OCI-LY7 (cell line): ENCODE measurements at regions not wholly inside any gene's neighbourhood (a gene's known extent, or its start where the extent isn't known, plus 50 kb on each side); places are given as distances from the start of the nearest gene placed in this dataset.

Experiments used
- EZH2phosphoT487 ChIP-seq: fragments of 200-600 bp; sonication (generic); IDR thresholded peaks from 2 replicates; pipeline ENCODE4 v1.6.1; 2018; ENCODE audit warnings: low read depth, borderline replicate concordance, mild to moderate bottlenecking, mixed run types, antibody characterized with exemption, low read length, moderate library complexity, mixed read lengths
- TF ChIP-seq, protein P1 (sequence below): fragments of 200-600 bp; sonication (generic); conservative IDR thresholded peaks from 2 replicates; pipeline ENCODE4 v1.5.1; 2014; ENCODE audit warnings: mild to moderate bottlenecking, antibody characterized with exemption, low read length, moderate library complexity, mixed read lengths

DNA sequence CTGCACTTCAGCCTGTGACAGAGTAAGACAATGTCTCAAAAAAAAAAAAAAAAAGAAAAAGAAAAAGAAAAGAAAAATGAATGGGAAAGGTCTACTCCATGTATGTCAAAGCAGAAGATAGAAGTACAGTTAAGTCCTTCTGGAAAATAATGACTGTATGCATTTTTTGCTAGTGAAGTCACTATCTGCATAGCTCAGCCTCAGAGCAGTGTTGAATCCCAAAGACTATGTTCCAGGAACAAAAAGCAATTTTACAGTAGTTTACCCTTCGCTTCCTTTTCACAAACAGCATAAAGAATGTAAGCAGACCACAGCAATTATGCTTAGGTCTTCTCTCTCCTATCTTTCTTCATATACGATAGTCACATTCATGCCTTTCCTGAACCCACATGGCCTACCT, 497.4 kb downstream of the CMPK2 start:
- TF ChIP-seq, protein P1, sequence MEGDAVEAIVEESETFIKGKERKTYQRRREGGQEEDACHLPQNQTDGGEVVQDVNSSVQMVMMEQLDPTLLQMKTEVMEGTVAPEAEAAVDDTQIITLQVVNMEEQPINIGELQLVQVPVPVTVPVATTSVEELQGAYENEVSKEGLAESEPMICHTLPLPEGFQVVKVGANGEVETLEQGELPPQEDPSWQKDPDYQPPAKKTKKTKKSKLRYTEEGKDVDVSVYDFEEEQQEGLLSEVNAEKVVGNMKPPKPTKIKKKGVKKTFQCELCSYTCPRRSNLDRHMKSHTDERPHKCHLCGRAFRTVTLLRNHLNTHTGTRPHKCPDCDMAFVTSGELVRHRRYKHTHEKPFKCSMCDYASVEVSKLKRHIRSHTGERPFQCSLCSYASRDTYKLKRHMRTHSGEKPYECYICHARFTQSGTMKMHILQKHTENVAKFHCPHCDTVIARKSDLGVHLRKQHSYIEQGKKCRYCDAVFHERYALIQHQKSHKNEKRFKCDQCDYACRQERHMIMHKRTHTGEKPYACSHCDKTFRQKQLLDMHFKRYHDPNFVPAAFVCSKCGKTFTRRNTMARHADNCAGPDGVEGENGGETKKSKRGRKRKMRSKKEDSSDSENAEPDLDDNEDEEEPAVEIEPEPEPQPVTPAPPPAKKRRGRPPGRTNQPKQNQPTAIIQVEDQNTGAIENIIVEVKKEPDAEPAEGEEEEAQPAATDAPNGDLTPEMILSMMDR, result no peak
- no peak for TF ChIP-seq EZH2phosphoT487
